ENCODE measurements at regions not wholly inside any gene's neighbourhood (a gene's known extent, or its start where the extent isn't known, plus 50 kb on each side); places are given as distances from the start of the nearest gene placed in this dataset.

- ChIA-PET POLR2A (no interaction called here), CTCF (no interaction called here)
- no peak for TF ChIP-seq PKNOX1 (IDR thresholded peaks at IDR 0.05)
- no peak for TF ChIP-seq TARDBP (IDR thresholded peaks at IDR 0.05)
- TF ChIP-seq FOXM1 (IDR thresholded peaks at IDR 0.05; ENCODE audit: borderline replicate concordance) = no peak
- TF ChIP-seq L3MBTL2 (conservative IDR thresholded peaks at IDR 0.05) = no peak
- TF ChIP-seq NFRKB (IDR thresholded peaks at IDR 0.05) = no peak
- no peak for TF ChIP-seq LEF1 (IDR thresholded peaks at IDR 0.05; ENCODE audit: borderline replicate concordance)
- no peak for TF ChIP-seq CTBP1 (IDR thresholded peaks at IDR 0.05; ENCODE audit: borderline replicate concordance)
- TF ChIP-seq ZNF384 (IDR thresholded peaks at IDR 0.05) = no peak
- no peak for TF ChIP-seq SUZ12 (IDR thresholded peaks at IDR 0.05)
- TF ChIP-seq HDGF (IDR thresholded peaks at IDR 0.05; ENCODE audit: borderline replicate concordance) = no peak
- no peak for DNase-seq (ENCODE audit: extremely low spot score)
These were observed 880.2 kb upstream of the CELF4 start for GRCh38 chr18:38445804-38446145.

GRCh38 chr18:38444971-38445803, 879.6 kb upstream of the CELF4 start:
- no peak for DNase-seq (ENCODE audit: extremely low spot score)
- no peak for TF ChIP-seq ELF4 (IDR thresholded peaks at IDR 0.05)
- no peak for TF ChIP-seq L3MBTL2 (conservative IDR thresholded peaks at IDR 0.05)
- no peak for TF ChIP-seq FOXK2 (IDR thresholded peaks at IDR 0.05)
- TF ChIP-seq LEF1 (IDR thresholded peaks at IDR 0.05; ENCODE audit: borderline replicate concordance) = no peak
- TF ChIP-seq SP1 (IDR thresholded peaks at IDR 0.05) = no peak
- TF ChIP-seq PKNOX1 (IDR thresholded peaks at IDR 0.05) = no peak
- no peak for TF ChIP-seq ZNF384 (IDR thresholded peaks at IDR 0.05)
- TF ChIP-seq FOXA1 (IDR thresholded peaks at IDR 0.05) = no peak
- no peak for TF ChIP-seq HDGF (IDR thresholded peaks at IDR 0.05; ENCODE audit: borderline replicate concordance)
- CTCF ChIA-PET = no interaction called here
- POLR2A ChIA-PET = no interaction called here

GRCh38 chr18:38427736-38428135, 862.1 kb upstream of the CELF4 start:
- ChIA-PET POLR2A (no interaction called here), CTCF (interaction anchor here (0.7 kb wide), 1 partner anchor 10 kb away, joined by 3 read pairs; no protein-coding TSS in a partner anchor)
- DNase-seq (ENCODE audit: extremely low spot score) = no peak
- TF ChIP-seq L3MBTL2 (conservative IDR thresholded peaks at IDR 0.05) (0 out of 2 replicates have a peak, but pooled peaks have one; percentile 10), FOXK2 (IDR thresholded peaks at IDR 0.05) (no peak)

- DNase-seq (ENCODE audit: extremely low spot score) = peak; percentile 37
- ChIA-PET CTCF (no interaction called here), POLR2A (no interaction called here)
- no peak for TF ChIP-seq ARNT (IDR thresholded peaks at IDR 0.05)
- no peak for TF ChIP-seq FOXA1 (IDR thresholded peaks at IDR 0.05)
- peak; percentile 47 for TF ChIP-seq PKNOX1 (IDR thresholded peaks at IDR 0.05)
These were observed 861.6 kb upstream of the CELF4 start for GRCh38 chr18:38427234-38427633.

- DNase-seq (ENCODE audit: extremely low spot score) = no peak
- CTCF ChIA-PET = no interaction called here
- TF ChIP-seq NFRKB (IDR thresholded peaks at IDR 0.05) = no peak
- TF ChIP-seq FOXK2 (IDR thresholded peaks at IDR 0.05) = no peak
- TF ChIP-seq PKNOX1 (IDR thresholded peaks at IDR 0.05) = no peak
- TF ChIP-seq BHLHE40 (IDR thresholded peaks at IDR 0.05; ENCODE audit: borderline replicate concordance) = no peak
- no peak for TF ChIP-seq ARNT (IDR thresholded peaks at IDR 0.05)
- TF ChIP-seq ZNF384 (IDR thresholded peaks at IDR 0.05) = no peak
- no peak for TF ChIP-seq ELF4 (IDR thresholded peaks at IDR 0.05)
- TF ChIP-seq SUZ12 (IDR thresholded peaks at IDR 0.05) = no peak
- no peak for TF ChIP-seq HDGF (IDR thresholded peaks at IDR 0.05; ENCODE audit: borderline replicate concordance)
- TF ChIP-seq TARDBP (IDR thresholded peaks at IDR 0.05) = no peak
- no peak for TF ChIP-seq LEF1 (IDR thresholded peaks at IDR 0.05; ENCODE audit: borderline replicate concordance)
- no peak for TF ChIP-seq SP1 (IDR thresholded peaks at IDR 0.05)
- no peak for TF ChIP-seq FOXM1 (IDR thresholded peaks at IDR 0.05; ENCODE audit: borderline replicate concordance)
- no peak for TF ChIP-seq FOXA1 (IDR thresholded peaks at IDR 0.05)
- TF ChIP-seq CTBP1 (IDR thresholded peaks at IDR 0.05; ENCODE audit: borderline replicate concordance) = no peak
- TF ChIP-seq L3MBTL2 (conservative IDR thresholded peaks at IDR 0.05) = no peak
- POLR2A ChIA-PET = no interaction called here
These were observed 856.4 kb upstream of the CELF4 start for GRCh38 chr18:38421872-38422615.

GRCh38 chr18:38421021-38421420, 855.4 kb upstream of the CELF4 start:
- ChIA-PET CTCF (no interaction called here), POLR2A (no interaction called here)
- TF ChIP-seq ZNF384 (IDR thresholded peaks at IDR 0.05) = no peak
- no peak for DNase-seq (ENCODE audit: extremely low spot score)

All from HEK293T (cell line).